Ascending aorta (tissue), 2 donors: ENCODE measurements at regions not wholly inside any gene's neighbourhood (a gene's known extent, or its start where the extent isn't known, plus 50 kb on each side); places are given as distances from the start of the nearest gene placed in this dataset.

ENCODE experiments used
- DNase-seq, 2 donors: peaks; one replicate each; pipeline ENCODE4 v3.0.0-alpha.2; 2019; ENCODE audit warnings: low spot score in 2 of 2
- H3K27ac ChIP-seq, 2 donors: fragments of 200-600 bp; sonication (generic); one replicate each; pipeline ENCODE4 v1.5.1; 2016 to 2017; ENCODE audit warnings: mild to moderate bottlenecking in 1 of 2
- H3K27me3 ChIP-seq: fragments of 200-600 bp; sonication (generic); one replicate; pipeline ENCODE4 v1.5.1; 2017
- H3K36me3 ChIP-seq, 2 donors: fragments of 200-600 bp; sonication (generic); one replicate each; pipeline ENCODE4 v1.5.1; 2016
- H3K4me1 ChIP-seq, 2 donors: fragments of 200-600 bp; sonication (generic); one replicate each; pipeline ENCODE4 v1.5.1; 2016 to 2017; ENCODE audit warnings: mild to moderate bottlenecking in 1 of 2
- H3K4me3 ChIP-seq, 2 donors: fragments of 200-600 bp; sonication (generic); one replicate each; pipeline ENCODE4 v1.5.1; 2016 to 2017; ENCODE audit warnings: mild to moderate bottlenecking in 1 of 2
- H3K9me3 ChIP-seq, 2 donors: fragments of 200-600 bp; sonication (generic); one replicate each; pipeline ENCODE4 v1.5.1; 2016
- intact Hi-C: fragments of 100-400 bp; cut with DNase I; formaldehyde crosslinking; loops from one replicate; pipeline ENCODE4 v1.15.1; 2023
- TF ChIP-seq, protein P1 (sequence below), 3 experiments: fragments of 200-600 bp in 2 of 3; fragments of 450-650 bp in 1 of 3; sonication (generic) in 2 of 3; IDR thresholded peaks; one replicate each; pipeline ENCODE4 v1.5.1; 2016 to 2019; ENCODE audit warnings: antibody characterized with exemption in 3 of 3, mild to moderate bottlenecking in 1 of 3, moderate library complexity in 1 of 3

DNA sequence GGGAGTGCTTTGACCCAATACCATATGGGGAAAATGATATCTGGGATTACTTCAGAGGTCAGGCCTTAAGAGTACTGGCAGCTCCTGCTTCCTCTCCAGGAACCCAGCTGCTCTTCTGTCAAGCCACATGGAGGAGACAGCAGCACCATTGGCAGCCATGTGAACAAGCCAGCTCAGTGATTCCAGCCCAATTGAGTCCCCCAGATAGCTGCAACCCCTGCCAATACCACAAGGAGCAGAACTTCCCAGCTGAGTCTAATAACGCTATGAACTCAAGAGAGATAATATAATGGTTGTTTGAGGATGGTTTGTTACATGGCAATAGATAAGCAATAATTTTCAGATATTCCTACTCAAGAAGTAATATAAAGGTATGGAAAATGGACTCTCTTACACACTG is 126.8 kb upstream of the CPNE4 start:
- intact Hi-C loops = no loop called here
- Histone ChIP-seq H3K36me3 (no peaks in the 10 kb centered on the region), H3K27me3 (no peaks in the 10 kb centered on the region), H3K27ac (no peak overlapping the region), H3K9me3 (no peaks in the 10 kb centered on the region), H3K4me1 (no peaks in the 10 kb centered on the region), H3K4me3 (no peak overlapping the region)
- TF ChIP-seq, protein P1, sequence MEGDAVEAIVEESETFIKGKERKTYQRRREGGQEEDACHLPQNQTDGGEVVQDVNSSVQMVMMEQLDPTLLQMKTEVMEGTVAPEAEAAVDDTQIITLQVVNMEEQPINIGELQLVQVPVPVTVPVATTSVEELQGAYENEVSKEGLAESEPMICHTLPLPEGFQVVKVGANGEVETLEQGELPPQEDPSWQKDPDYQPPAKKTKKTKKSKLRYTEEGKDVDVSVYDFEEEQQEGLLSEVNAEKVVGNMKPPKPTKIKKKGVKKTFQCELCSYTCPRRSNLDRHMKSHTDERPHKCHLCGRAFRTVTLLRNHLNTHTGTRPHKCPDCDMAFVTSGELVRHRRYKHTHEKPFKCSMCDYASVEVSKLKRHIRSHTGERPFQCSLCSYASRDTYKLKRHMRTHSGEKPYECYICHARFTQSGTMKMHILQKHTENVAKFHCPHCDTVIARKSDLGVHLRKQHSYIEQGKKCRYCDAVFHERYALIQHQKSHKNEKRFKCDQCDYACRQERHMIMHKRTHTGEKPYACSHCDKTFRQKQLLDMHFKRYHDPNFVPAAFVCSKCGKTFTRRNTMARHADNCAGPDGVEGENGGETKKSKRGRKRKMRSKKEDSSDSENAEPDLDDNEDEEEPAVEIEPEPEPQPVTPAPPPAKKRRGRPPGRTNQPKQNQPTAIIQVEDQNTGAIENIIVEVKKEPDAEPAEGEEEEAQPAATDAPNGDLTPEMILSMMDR (IDR thresholded peaks at IDR 0.05) = no peak
- DNase-seq = no peak

DNA sequence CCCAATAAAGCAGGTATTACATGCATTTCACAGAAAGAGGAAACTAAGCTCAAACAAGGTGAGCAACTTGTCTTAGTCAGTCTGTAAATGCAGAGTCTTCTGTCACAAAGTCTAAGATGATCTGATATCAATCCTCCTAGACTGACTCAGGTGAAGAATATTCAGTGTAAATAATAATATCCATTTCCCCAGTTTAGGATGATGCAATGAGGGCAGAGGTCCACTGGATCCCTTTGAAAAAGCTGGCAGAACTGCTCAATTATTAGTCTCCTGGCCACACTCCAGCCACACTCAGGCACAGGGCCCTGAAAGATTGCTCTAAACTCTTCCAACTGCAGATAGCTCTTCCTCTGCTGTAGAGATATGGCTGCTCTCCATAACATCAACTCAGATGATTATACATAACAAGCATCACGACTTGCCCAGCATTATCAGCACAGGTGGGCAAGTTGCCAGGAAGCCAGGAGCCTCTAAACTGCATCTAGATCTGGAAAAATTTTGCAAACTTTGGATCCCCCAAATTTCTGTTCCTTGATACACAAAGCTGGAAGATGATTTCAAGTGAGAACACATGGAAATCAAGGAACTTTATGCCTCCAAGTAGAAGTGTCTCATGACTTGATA is 129.8 kb upstream of the CPNE4 start:
- H3K4me1 ChIP-seq = no peaks in the 10 kb centered on the region
- no peak for DNase-seq
- no peaks in the 10 kb centered on the region for H3K27me3 ChIP-seq
- no peak overlapping the region for H3K27ac ChIP-seq
- H3K9me3 ChIP-seq = no peaks in the 10 kb centered on the region
- TF ChIP-seq, protein P1 (IDR thresholded peaks at IDR 0.05) = no peak
- no peaks in the 10 kb centered on the region for H3K36me3 ChIP-seq
- no peak overlapping the region for H3K4me3 ChIP-seq
- intact Hi-C loops = no loop called here

DNA sequence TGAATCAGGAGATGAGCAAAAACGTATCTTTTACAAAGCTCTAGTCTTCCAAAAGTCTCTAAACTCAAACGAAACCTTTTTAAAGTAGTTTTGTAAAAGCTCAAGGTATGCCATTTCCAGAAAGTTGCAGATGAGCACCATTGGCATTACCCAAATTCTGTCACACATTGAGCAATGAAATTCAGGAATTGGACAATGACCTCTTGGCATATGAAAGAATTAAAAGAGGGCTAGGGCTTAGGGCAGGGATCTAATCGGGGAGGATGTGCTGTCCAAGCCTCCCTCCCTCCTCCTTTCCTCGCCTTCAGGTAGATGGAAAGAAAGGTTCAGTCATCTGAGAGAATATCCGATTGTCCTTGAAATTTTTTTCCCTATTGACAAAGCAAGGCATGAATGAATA is 133.1 kb upstream of the CPNE4 start:
- no peak for DNase-seq
- intact Hi-C loops = no loop called here
- TF ChIP-seq, protein P1 (IDR thresholded peaks at IDR 0.05) = no peak
- Histone ChIP-seq H3K36me3 (no peaks in the 10 kb centered on the region), H3K9me3 (no peaks in the 10 kb centered on the region), H3K4me1 (no peaks in the 10 kb centered on the region), H3K4me3 (no peak overlapping the region), H3K27me3 (no peaks in the 10 kb centered on the region), H3K27ac (no peak overlapping the region)

DNA sequence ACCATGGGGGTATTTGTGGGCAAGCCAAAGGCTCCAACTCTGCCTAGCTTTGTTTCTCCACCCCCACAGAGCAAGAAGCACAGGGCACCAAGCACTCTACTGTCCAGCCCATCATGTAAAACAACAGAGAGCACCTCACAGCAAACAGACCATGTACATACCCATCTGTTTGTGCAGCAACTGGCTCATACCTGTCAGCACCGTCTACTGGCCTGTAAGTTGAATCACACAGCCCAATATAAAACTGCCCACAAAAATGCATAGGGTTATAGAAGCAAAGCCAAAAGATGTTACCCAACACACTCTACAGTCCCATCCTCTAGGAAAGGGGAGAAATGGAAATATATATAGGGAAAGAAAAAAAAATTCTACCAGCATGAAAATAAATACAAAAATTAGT is 139.7 kb upstream of the CPNE4 start:
- no peak for DNase-seq
- H3K27ac ChIP-seq = no peak overlapping the region
- TF ChIP-seq, protein P1 (IDR thresholded peaks at IDR 0.05) = no peak
- intact Hi-C loops = no loop called here
- no peaks in the 10 kb centered on the region for H3K36me3 ChIP-seq
- H3K4me3 ChIP-seq = no peak overlapping the region
- H3K9me3 ChIP-seq = no peaks in the 10 kb centered on the region
- H3K27me3 ChIP-seq = no peaks in the 10 kb centered on the region
- H3K4me1 ChIP-seq = no peaks in the 10 kb centered on the region

DNA sequence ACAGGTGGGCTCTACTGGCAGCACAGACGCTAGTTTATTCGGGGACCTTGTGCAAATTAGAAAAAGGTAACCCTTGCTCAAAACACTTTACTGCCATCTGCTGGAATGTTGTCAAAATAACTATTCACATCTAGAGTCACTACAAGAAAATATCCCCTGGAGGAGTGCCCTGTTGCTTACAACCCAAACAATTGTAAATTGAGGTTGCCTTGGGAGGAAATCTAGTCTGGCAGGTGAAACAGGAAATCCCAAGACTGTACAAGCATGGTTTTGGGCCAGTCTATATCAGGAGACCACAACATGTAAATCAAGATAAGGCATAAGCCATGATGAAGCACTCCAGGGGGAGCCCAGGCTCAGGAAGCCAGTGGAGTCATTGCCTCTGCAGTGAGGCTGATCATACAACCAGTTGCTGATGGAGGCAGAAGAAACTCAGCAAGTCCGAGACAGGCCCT is 136.8 kb upstream of the ACP3 start:
- no peak for DNase-seq
- no peak overlapping the region for H3K27ac ChIP-seq
- H3K9me3 ChIP-seq = no peaks in the 10 kb centered on the region
- no peaks in the 10 kb centered on the region for H3K27me3 ChIP-seq
- TF ChIP-seq, protein P1 (IDR thresholded peaks at IDR 0.05) = peak; percentile 15 to 60 (median 37)
- no peaks in the 10 kb centered on the region for H3K4me1 ChIP-seq
- H3K36me3 ChIP-seq = no peaks in the 10 kb centered on the region
- no peak overlapping the region for H3K4me3 ChIP-seq
- intact Hi-C loops = loop anchor here (1.0 to 5.0 kb wide), 2 partner anchors 142 to 383 kb away; no protein-coding TSS in a partner anchor

DNA sequence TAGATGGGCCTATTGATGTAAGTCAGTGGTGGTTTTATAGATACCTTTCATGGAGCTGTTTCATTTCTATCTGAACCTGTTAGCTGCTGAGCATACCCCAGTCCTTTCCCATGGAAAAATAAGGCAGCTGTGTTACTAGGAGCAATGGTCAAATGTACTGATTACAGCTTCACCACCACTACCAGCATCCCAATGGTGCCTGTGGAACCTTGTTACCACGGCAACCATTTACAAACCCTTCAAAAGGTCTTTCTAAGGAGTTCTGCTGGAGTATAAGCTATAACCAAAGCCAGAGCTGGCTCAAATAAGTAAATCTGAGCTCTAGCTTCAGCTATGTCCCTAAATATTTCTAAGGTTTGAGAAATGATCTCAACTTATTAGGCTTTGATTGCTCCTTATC is 133.4 kb upstream of the ACP3 start:
- TF ChIP-seq, protein P1 (IDR thresholded peaks at IDR 0.05) = no peak
- H3K4me1 ChIP-seq = no peaks in the 10 kb centered on the region
- no peaks in the 10 kb centered on the region for H3K36me3 ChIP-seq
- intact Hi-C loops = loop anchor here (5.0 kb wide), 1 partner anchor 387 kb away; no protein-coding TSS in a partner anchor
- H3K4me3 ChIP-seq = no peak overlapping the region
- no peak overlapping the region for H3K27ac ChIP-seq
- DNase-seq = no peak
- H3K27me3 ChIP-seq = no peaks in the 10 kb centered on the region
- no peaks in the 10 kb centered on the region for H3K9me3 ChIP-seq
